Activated naive CD8-positive, alpha-beta T cell treated with anti-CD3 and anti-CD28 coated beads, Interleukin-2, amount 50 U/mL, for 24 hours (primary cell): ENCODE measurements at regions not wholly inside any gene's neighbourhood (a gene's known extent, or its start where the extent isn't known, plus 50 kb on each side); places are given as distances from the start of the nearest gene placed in this dataset.

Experiments
- ATAC-seq: fragments of 150-1000 bp; cut with Tn5 transposase; one replicate; pipeline ENCODE4 v1.10.0; 2021
- DNase-seq: peaks from one replicate; pipeline ENCODE4 v3.0.0; 2021
- H3K27ac Mint-ChIP-seq: one replicate; pipeline ENCODE4 v1.8.0; 2021; ENCODE audit warnings: mild to moderate bottlenecking, mixed read lengths
- H3K27me3 Mint-ChIP-seq: one replicate; pipeline ENCODE4 v1.8.0; 2021; ENCODE audit warnings: mixed read lengths
- H3K36me3 Mint-ChIP-seq: one replicate; pipeline ENCODE4 v1.8.0; 2021; ENCODE audit warnings: low read depth, mixed read lengths
- H3K4me1 Mint-ChIP-seq: one replicate; pipeline ENCODE4 v1.8.0; 2021; ENCODE audit warnings: mixed read lengths
- H3K4me3 Mint-ChIP-seq: one replicate; pipeline ENCODE4 v1.8.0; 2021; ENCODE audit warnings: mild to moderate bottlenecking, moderate library complexity, mixed read lengths
- H3K9me3 Mint-ChIP-seq: one replicate; pipeline ENCODE4 v1.8.0; 2021; ENCODE audit warnings: mixed read lengths

- Mint-ChIP-seq H3K27me3 (peaks cover 3% of the 10 kb centered on the region), H3K4me3 (no peak overlapping the region), H3K27ac (no peak overlapping the region), H3K4me1 (no peaks in the 10 kb centered on the region), H3K9me3 (no peaks in the 10 kb centered on the region), H3K36me3 (no peaks in the 10 kb centered on the region)
- ATAC-seq, result no peak
- DNase-seq, result no peak
Observed at GRCh38 chr1:232547938-232548484, 81.9 kb downstream of the SIPA1L2 start.

- Mint-ChIP-seq H3K4me1 (peaks cover 13% of the 10 kb centered on the region), H3K9me3 (no peaks in the 10 kb centered on the region), H3K27ac (no peak overlapping the region), H3K4me3 (no peak overlapping the region), H3K36me3 (no peaks in the 10 kb centered on the region), H3K27me3 (peaks cover 3% of the 10 kb centered on the region)
- ATAC-seq (no peak), DNase-seq (no peak)
Observed at GRCh38 chr1:232542633-232543593, 87.0 kb downstream of the SIPA1L2 start.

- Mint-ChIP-seq H3K36me3 (no peaks in the 10 kb centered on the region), H3K27ac (no peak overlapping the region), H3K4me3 (no peak overlapping the region), H3K9me3 (no peaks in the 10 kb centered on the region), H3K27me3 (no peaks in the 10 kb centered on the region), H3K4me1 (peaks cover 15% of the 10 kb centered on the region)
- ATAC-seq (no peak), DNase-seq (no peak)
Observed at GRCh38 chr1:232538943-232539302, 91.0 kb downstream of the SIPA1L2 start.

- H3K27ac Mint-ChIP-seq, result peak overlapping the region; percentile 4
- DNase-seq, result no peak
Observed at GRCh38 chr1:232538224-232538942, 91.5 kb downstream of the SIPA1L2 start.

GRCh38 chr1:232534552-232535517 lies 95.1 kb downstream of the SIPA1L2 start:
- ATAC-seq (no peak), DNase-seq (no peak)
- H3K36me3 Mint-ChIP-seq, result no peaks in the 10 kb centered on the region
- no peak overlapping the region for H3K27ac Mint-ChIP-seq
- no peaks in the 10 kb centered on the region for H3K27me3 Mint-ChIP-seq
- no peaks in the 10 kb centered on the region for H3K9me3 Mint-ChIP-seq
- peaks cover 15% of the 10 kb centered on the region for H3K4me1 Mint-ChIP-seq
- no peak overlapping the region for H3K4me3 Mint-ChIP-seq

More at GRCh38 chr1:232538224-232538942, 91.5 kb downstream of the SIPA1L2 start:
- H3K4me3 Mint-ChIP-seq, result no peak overlapping the region
- peaks cover 15% of the 10 kb centered on the region for H3K4me1 Mint-ChIP-seq
- ATAC-seq, result no peak
- H3K9me3 Mint-ChIP-seq, result no peaks in the 10 kb centered on the region
- H3K36me3 Mint-ChIP-seq, result no peaks in the 10 kb centered on the region
- H3K27me3 Mint-ChIP-seq, result no peaks in the 10 kb centered on the region

GRCh38 chr1:232533328-232533727 lies 96.6 kb downstream of the SIPA1L2 start:
- no peak overlapping the region for H3K27ac Mint-ChIP-seq
- peaks cover 16% of the 10 kb centered on the region for H3K4me1 Mint-ChIP-seq

GRCh38 chr1:232532901-232533300 lies 97.0 kb downstream of the SIPA1L2 start:
- H3K27me3 Mint-ChIP-seq, result no peaks in the 10 kb centered on the region
- H3K9me3 Mint-ChIP-seq, result no peaks in the 10 kb centered on the region
- DNase-seq (no peak), ATAC-seq (no peak)
- H3K36me3 Mint-ChIP-seq, result no peaks in the 10 kb centered on the region
- no peak overlapping the region for H3K27ac Mint-ChIP-seq
- no peak overlapping the region for H3K4me3 Mint-ChIP-seq
- peaks cover 14% of the 10 kb centered on the region for H3K4me1 Mint-ChIP-seq

More at GRCh38 chr1:232533328-232533727, 96.6 kb downstream of the SIPA1L2 start:
- ATAC-seq (no peak), DNase-seq (no peak)
- H3K4me3 Mint-ChIP-seq, result no peak overlapping the region
- no peaks in the 10 kb centered on the region for H3K27me3 Mint-ChIP-seq
- H3K36me3 Mint-ChIP-seq, result no peaks in the 10 kb centered on the region
- H3K9me3 Mint-ChIP-seq, result no peaks in the 10 kb centered on the region

- Mint-ChIP-seq H3K9me3 (no peaks in the 10 kb centered on the region), H3K27me3 (no peaks in the 10 kb centered on the region), H3K4me3 (no peak overlapping the region), H3K36me3 (no peaks in the 10 kb centered on the region), H3K4me1 (peaks cover 13% of the 10 kb centered on the region), H3K27ac (no peak overlapping the region)
- DNase-seq (no peak), ATAC-seq (no peak)
Observed at GRCh38 chr1:232531291-232531690, 98.6 kb downstream of the SIPA1L2 start.

GRCh38 chr1:232529747-232530146 lies 100.2 kb downstream of the SIPA1L2 start:
- H3K27me3 Mint-ChIP-seq, result no peaks in the 10 kb centered on the region
- no peak for DNase-seq
- H3K4me3 Mint-ChIP-seq, result no peak overlapping the region
- H3K36me3 Mint-ChIP-seq, result no peaks in the 10 kb centered on the region
- no peak for ATAC-seq
- H3K4me1 Mint-ChIP-seq, result peaks cover 13% of the 10 kb centered on the region
- H3K9me3 Mint-ChIP-seq, result no peaks in the 10 kb centered on the region
- H3K27ac Mint-ChIP-seq, result no peak overlapping the region

- H3K27ac Mint-ChIP-seq, result no peak overlapping the region
- no peak overlapping the region for H3K4me3 Mint-ChIP-seq
- ATAC-seq, result no peak
- H3K36me3 Mint-ChIP-seq, result no peaks in the 10 kb centered on the region
- no peak for DNase-seq
- no peaks in the 10 kb centered on the region for H3K9me3 Mint-ChIP-seq
- H3K4me1 Mint-ChIP-seq, result peaks cover 13% of the 10 kb centered on the region
- no peaks in the 10 kb centered on the region for H3K27me3 Mint-ChIP-seq
Observed at GRCh38 chr1:232528472-232529089, 101.4 kb downstream of the SIPA1L2 start.

- peaks cover 12% of the 10 kb centered on the region for H3K4me1 Mint-ChIP-seq
- H3K27me3 Mint-ChIP-seq, result peaks cover 7% of the 10 kb centered on the region
- no peak overlapping the region for H3K4me3 Mint-ChIP-seq
- H3K9me3 Mint-ChIP-seq, result no peaks in the 10 kb centered on the region
- no peak overlapping the region for H3K27ac Mint-ChIP-seq
- H3K36me3 Mint-ChIP-seq, result no peaks in the 10 kb centered on the region
- DNase-seq (no peak), ATAC-seq (no peak)
Observed at GRCh38 chr1:232524056-232524455, 105.9 kb downstream of the SIPA1L2 start.

GRCh38 chr1:232522189-232522588 lies 107.7 kb downstream of the SIPA1L2 start:
- Mint-ChIP-seq H3K4me1 (peaks cover 4% of the 10 kb centered on the region), H3K27ac (no peak overlapping the region), H3K9me3 (no peaks in the 10 kb centered on the region), H3K4me3 (no peak overlapping the region), H3K27me3 (peaks cover 8% of the 10 kb centered on the region), H3K36me3 (no peaks in the 10 kb centered on the region)
- ATAC-seq, result no peak
- DNase-seq, result no peak

- no peaks in the 10 kb centered on the region for H3K9me3 Mint-ChIP-seq
- H3K4me3 Mint-ChIP-seq, result no peak overlapping the region
- H3K4me1 Mint-ChIP-seq, result peaks cover 4% of the 10 kb centered on the region
- no peak overlapping the region for H3K27ac Mint-ChIP-seq
- ATAC-seq (peak; percentile 10), DNase-seq (no peak)
- H3K36me3 Mint-ChIP-seq, result no peaks in the 10 kb centered on the region
- peaks cover 9% of the 10 kb centered on the region for H3K27me3 Mint-ChIP-seq
Observed at GRCh38 chr1:232521660-232522059, 108.3 kb downstream of the SIPA1L2 start.
